Heart right ventricle (tissue), 16 donors: ENCODE measurements at regions not wholly inside any gene's neighbourhood (a gene's known extent, or its start where the extent isn't known, plus 50 kb on each side); places are given as distances from the start of the nearest gene placed in this dataset.

Source experiments
- ATAC-seq, 8 donors: fragments of 200-7000 bp; cut with Tn5 transposase; one replicate each; pipeline ENCODE4 v1.9.1; 2020; ENCODE audit warnings: mild to moderate bottlenecking in 8 of 8, moderate library complexity in 8 of 8, moderate number of reproducible peaks in 1 of 8
- DNase-seq, 2 donors: peaks; one replicate each; pipeline ENCODE4 v3.0.0-alpha.2; 2020
- H3K27ac ChIP-seq, 10 donors: fragments of 200-600 bp; sonication (generic) in 2 of 10; one replicate each; pipeline versions ENCODE4 v1.5.0 to v1.8.0; 2020 to 2022; ENCODE audit warnings: mild to moderate bottlenecking in 3 of 10
- H3K27me3 ChIP-seq, 7 donors: fragments of 200-600 bp; one replicate each; pipeline ENCODE4 v1.8.0; 2021 to 2022; ENCODE audit warnings: mild to moderate bottlenecking in 2 of 7
- H3K36me3 ChIP-seq, 9 donors: fragments of 200-600 bp; sonication (generic) in 1 of 9; one replicate each; pipeline versions ENCODE4 v1.5.0 to v1.8.0; 2020 to 2022; ENCODE audit warnings: mild to moderate bottlenecking in 2 of 9
- H3K4me1 ChIP-seq, 9 donors: fragments of 200-600 bp; sonication (generic) in 1 of 9; one replicate each; pipeline versions ENCODE4 v1.5.0 to v1.8.0; 2020 to 2022; ENCODE audit warnings: mild to moderate bottlenecking in 4 of 9
- H3K4me3 ChIP-seq, 10 donors: fragments of 200-600 bp; sonication (generic) in 2 of 10; one replicate each; pipeline versions ENCODE4 v1.5.0 to v1.8.0; 2020 to 2022; ENCODE audit warnings: mild to moderate bottlenecking in 7 of 10, moderate library complexity in 2 of 10
- H3K9me3 ChIP-seq, 11 donors: fragments of 200-600 bp in 10 of 11; sonication (generic) in 2 of 11; one replicate each; pipeline versions ENCODE4 v1.5.0 to v1.8.0; 2013 to 2022; ENCODE audit warnings: mild to moderate bottlenecking in 2 of 11, control low read depth in 1 of 11, moderate library complexity in 1 of 11
- CTCF ChIP-seq, 9 donors: fragments of 200-600 bp; sonication (generic) in 2 of 9; IDR thresholded peaks; one replicate each; pipeline versions ENCODE4 v1.5.0 to v1.8.0; 2021 to 2022; ENCODE audit warnings: antibody characterized with exemption in 9 of 9, mild to moderate bottlenecking in 5 of 9, moderate library complexity in 1 of 9
- WGBS, 2 donors: extraction: QIAGEN DNeasy Blood & Tissue Kit; methylation state at CpG; one replicate each; pipeline ENCODE4 v1.1.7; 2013; ENCODE audit warnings: inconsistent platforms in 1 of 2; 5-methylcytosine and 5-hydroxymethylcytosine counted together
- intact Hi-C, 10 donors: fragments of 100-400 bp; cut with DNase I; formaldehyde crosslinking; loops; one replicate each; pipeline versions ENCODE4 v1.11.1 to v1.14.2; 2022
- donor health status: Arrhythmogenic right ventricular cardiomyopathy.
- donor health status: ischemic (EF 13 %, LVEDD 7.1; RV severe dilation, severe dysfunction).
- donor health status: healthy with polysubstance abuse.
- donor health status: DM: no; HTN: yes; CAD: no.
- donor health status: DM: no; HTN: no; CAD: no.
- donor health status: ischemic (EF 25% LVEDD 6.9; RV normal size, moderate dysfunction).
- donor health status: ischemic (EF 25% LVEDD 5.7; RV mildly dilated, moderate dysfunction).
- donor health status: healthy.
- donor health status: DM: yes; HTN: yes; CAD: no.
- donor health status: Ischemic cardiomyopathy.
- donor health status: ischemic (EF 35%, LVEDD 5.7; RV mildly dilated, moderate dysfunction).
- donor health status: nonischemic (EF 11% LVEDD 7.7; RV severe dilation, severe dysfunction).
- donor health status: DM: yes; HTN: yes; CAD: no.
- donor health status: PGD.
- donor health status: ischemic (EF 29% LVEDD 5.4; RV normal size, mild dysfunction).
- donor health status: nonischemic (EF 23%, LVEDD 6.1; RV moderate dilation, normal function).

GRCh38 chr18:22052405-22053105 lies 116.8 kb upstream of the GATA6 start:
- no peak overlapping the region for H3K4me3 ChIP-seq
- H3K27me3 ChIP-seq = no peaks in the 10 kb centered on the region
- DNase-seq (no peak), ATAC-seq (no peak)
- intact Hi-C loops = no loop called here
- H3K4me1 ChIP-seq = no peaks in the 10 kb centered on the region
- no peak for TF ChIP-seq CTCF (IDR thresholded peaks at IDR 0.05)
- H3K9me3 ChIP-seq = peaks cover 0 to 16% (median 0%) of the 10 kb centered on the region in 11 donors
- no peak overlapping the region for H3K27ac ChIP-seq
- WGBS, 2 donors = 83 to 88% methylated on average over 12 of the region's 12 CpGs
- no peaks in the 10 kb centered on the region for H3K36me3 ChIP-seq

GRCh38 chr18:22055466-22056238 lies 113.7 kb upstream of the GATA6 start:
- DNase-seq (no peak), ATAC-seq (no peak)
- intact Hi-C loops = no loop called here
- WGBS, 2 donors = 89 to 97% methylated on average over 3 of the region's 3 CpGs
- TF ChIP-seq CTCF (IDR thresholded peaks at IDR 0.05) = no peak
- Histone ChIP-seq H3K27ac (no peak overlapping the region), H3K4me1 (no peaks in the 10 kb centered on the region), H3K36me3 (no peaks in the 10 kb centered on the region), H3K27me3 (no peaks in the 10 kb centered on the region), H3K4me3 (no peak overlapping the region), H3K9me3 (peaks cover 0 to 16% (median 0%) of the 10 kb centered on the region in 11 donors)

- Histone ChIP-seq H3K9me3 (peaks cover 0 to 16% (median 0%) of the 10 kb centered on the region in 11 donors), H3K27ac (no peak overlapping the region), H3K27me3 (no peaks in the 10 kb centered on the region), H3K4me3 (no peak overlapping the region), H3K4me1 (no peaks in the 10 kb centered on the region), H3K36me3 (no peaks in the 10 kb centered on the region)
- ATAC-seq = no peak
- no peak for DNase-seq
- WGBS, 2 donors = 86 to 91% methylated on average over 6 of the region's 6 CpGs
- TF ChIP-seq CTCF (IDR thresholded peaks at IDR 0.05) = no peak
- intact Hi-C loops = no loop called here
Observed at GRCh38 chr18:22056950-22057349, 112.4 kb upstream of the GATA6 start.

DNA sequence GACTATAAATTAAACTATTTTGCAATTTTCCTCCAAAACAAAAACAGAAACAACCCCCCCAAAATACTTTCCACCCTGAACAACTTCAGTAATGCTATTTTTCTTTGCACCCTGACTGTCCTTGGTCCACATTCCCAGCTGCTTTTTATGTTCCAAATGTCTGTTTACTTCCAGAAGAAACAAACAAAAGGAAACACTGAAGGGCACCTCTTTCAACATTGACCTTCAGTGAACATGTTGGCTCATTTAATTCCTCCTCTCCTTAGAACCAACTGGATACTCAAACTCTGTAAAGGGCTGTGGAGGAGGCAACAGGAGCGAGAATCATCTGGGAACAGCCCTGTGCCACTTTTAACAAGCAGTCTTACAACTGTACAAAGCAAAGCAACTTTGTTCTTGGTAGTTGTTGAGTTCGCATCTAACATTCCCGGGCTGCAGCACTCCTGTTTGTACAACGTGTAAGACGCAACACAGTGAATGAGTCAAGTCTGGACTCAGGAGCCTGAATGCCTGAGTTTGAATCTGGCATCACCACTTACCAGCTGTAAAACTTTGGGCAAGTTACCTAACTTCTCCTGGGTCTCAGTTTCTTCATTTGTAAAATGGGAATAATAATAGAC lies 111.4 kb upstream of the GATA6 start:
- DNase-seq (no peak), ATAC-seq (no peak)
- intact Hi-C loops = no loop called here
- H3K4me1 ChIP-seq = no peaks in the 10 kb centered on the region
- 84 to 89% methylated on average over 5 of the region's 5 CpGs for WGBS, 2 donors
- no peak for TF ChIP-seq CTCF (IDR thresholded peaks at IDR 0.05)
- no peaks in the 10 kb centered on the region for H3K36me3 ChIP-seq
- H3K27ac ChIP-seq = no peak overlapping the region
- H3K9me3 ChIP-seq = peaks cover 0 to 16% (median 0%) of the 10 kb centered on the region in 11 donors
- H3K4me3 ChIP-seq = no peak overlapping the region
- no peaks in the 10 kb centered on the region for H3K27me3 ChIP-seq
